Mesenchymal stem cell (in vitro differentiated cells and primary cell): ENCODE measurements at regions not wholly inside any gene's neighbourhood (a gene's known extent, or its start where the extent isn't known, plus 50 kb on each side); places are given as distances from the start of the nearest gene placed in this dataset.
"Not testable (repeated sequence)": the region's sequence is repeated elsewhere in the genome, so short reads cannot be mapped to it uniquely, and the experiment has no call there.

Experiments used
- DNase-seq: peaks from one replicate; pipeline ENCODE4 v3.0.0-alpha.2; 2013
- H2AFZ ChIP-seq: one replicate; pipeline ENCODE4 v1.6.1; 2013; ENCODE audit warnings: low read depth, mild to moderate bottlenecking, control low read depth, inconsistent platforms, low read length, moderate library complexity
- H2AK5ac ChIP-seq: 2 replicates; pipeline ENCODE4 v1.6.1; 2013; ENCODE audit warnings: low read length, moderate library complexity, mild to moderate bottlenecking, inconsistent platforms; ENCODE audit not compliant: severe bottlenecking
- H2BK120ac ChIP-seq: one replicate; pipeline ENCODE4 v1.6.1; 2013; ENCODE audit warnings: low read depth, mild to moderate bottlenecking, inconsistent platforms, low read length, moderate library complexity
- H2BK12ac ChIP-seq, 2 experiments: one replicate each; pipeline ENCODE4 v1.6.1; 2013; ENCODE audit warnings: inconsistent platforms in 2 of 2, low read length in 2 of 2, mild to moderate bottlenecking in 2 of 2, moderate library complexity in 2 of 2, control low read depth in 1 of 2
- H2BK15ac ChIP-seq: one replicate; pipeline ENCODE4 v1.6.1; 2013; ENCODE audit warnings: mild to moderate bottlenecking, low read depth, inconsistent platforms; ENCODE audit not compliant: poor library complexity, severe bottlenecking
- H2BK5ac ChIP-seq: 2 replicates; pipeline ENCODE4 v1.6.1; 2013; ENCODE audit warnings: low read depth, mild to moderate bottlenecking, low read length, control low read depth, inconsistent platforms; ENCODE audit not compliant: poor library complexity, severe bottlenecking
- H3K14ac ChIP-seq, 2 experiments: one replicate each; pipeline ENCODE4 v1.6.1; 2013; ENCODE audit warnings: inconsistent platforms in 2 of 2, low read length in 2 of 2, control low read depth in 1 of 2, mild to moderate bottlenecking in 1 of 2, moderate library complexity in 1 of 2
- H3K18ac ChIP-seq, 2 experiments: one replicate each; pipeline ENCODE4 v1.6.1; 2013; ENCODE audit warnings: inconsistent platforms in 2 of 2, low read length in 2 of 2, control low read depth in 1 of 2, low read depth in 1 of 2, mild to moderate bottlenecking in 1 of 2
- H3K23ac ChIP-seq, 2 experiments: one replicate each; pipeline ENCODE4 v1.6.1; 2013; ENCODE audit warnings: inconsistent platforms in 2 of 2, low read length in 2 of 2, mild to moderate bottlenecking in 2 of 2, moderate library complexity in 2 of 2, control low read depth in 1 of 2
- H3K27ac ChIP-seq: 2 replicates; pipeline ENCODE4 v1.5.1; 2013; ENCODE audit warnings: mild to moderate bottlenecking, moderate library complexity, low read length, control low read depth, inconsistent platforms; ENCODE audit not compliant: poor library complexity, severe bottlenecking
- H3K27me3 ChIP-seq, 2 experiments: 2 replicates each; pipeline versions ENCODE4 v1.6.1 to v1.7.0; 2013; ENCODE audit warnings: low read length in 2 of 2, mild to moderate bottlenecking in 2 of 2, moderate library complexity in 2 of 2, control low read depth in 1 of 2, inconsistent platforms in 1 of 2; ENCODE audit not compliant: control insufficient read depth in 1 of 2, insufficient read depth in 1 of 2
- H3K36me3 ChIP-seq, 2 experiments: 2 replicates each; pipeline versions ENCODE4 v1.6.1 to v1.7.0; 2013; ENCODE audit warnings: low read length in 2 of 2, control low read depth in 1 of 2, inconsistent platforms in 1 of 2, low read depth in 1 of 2, mild to moderate bottlenecking in 1 of 2; ENCODE audit not compliant: insufficient read depth in 2 of 2, control insufficient read depth in 1 of 2
- H3K4ac ChIP-seq, 2 experiments: one replicate each; pipeline ENCODE4 v1.6.1; 2013; ENCODE audit warnings: inconsistent platforms in 2 of 2, low read length in 2 of 2, mild to moderate bottlenecking in 2 of 2, moderate library complexity in 2 of 2, control low read depth in 1 of 2, low read depth in 1 of 2
- H3K4me1 ChIP-seq: 2 replicates; pipeline ENCODE4 v1.6.1; 2013; ENCODE audit warnings: low read depth, low read length, control low read depth; ENCODE audit not compliant: control insufficient read depth, insufficient read depth
- H3K4me2 ChIP-seq: 2 replicates; pipeline ENCODE4 v1.6.1; 2013; ENCODE audit warnings: low read length, mild to moderate bottlenecking, inconsistent platforms; ENCODE audit not compliant: poor library complexity, severe bottlenecking
- H3K4me3 ChIP-seq, 2 experiments: 2 replicates each; pipeline versions ENCODE4 v1.5.1 to v1.7.0; 2013; ENCODE audit warnings: low read length in 2 of 2, mild to moderate bottlenecking in 2 of 2, control low read depth in 1 of 2, low read depth in 1 of 2; ENCODE audit not compliant: insufficient read depth in 1 of 2
- H3K79me1 ChIP-seq: replicated peaks from 2 replicates; pipeline ENCODE4 v1.6.1; 2013; ENCODE audit warnings: mild to moderate bottlenecking, control low read depth, low read length, inconsistent platforms; ENCODE audit not compliant: poor library complexity, severe bottlenecking
- H3K9ac ChIP-seq: 2 replicates; pipeline ENCODE4 v1.7.0; 2013; ENCODE audit warnings: mild to moderate bottlenecking, low read length, moderate library complexity
- H3K9me3 ChIP-seq: 2 replicates; pipeline ENCODE4 v1.7.0; 2013; ENCODE audit warnings: mild to moderate bottlenecking, low read length; ENCODE audit not compliant: control insufficient read depth
- H4K8ac ChIP-seq: one replicate; pipeline ENCODE4 v1.6.1; 2013; ENCODE audit warnings: inconsistent platforms, mild to moderate bottlenecking, low read length, moderate library complexity
- H4K91ac ChIP-seq: one replicate; pipeline ENCODE4 v1.6.1; 2013; ENCODE audit warnings: mild to moderate bottlenecking, low read length, inconsistent platforms
- WGBS: methylation state at CpG from one replicate; pipeline ENCODE4 v1.1.7; 2013; ENCODE audit warnings: mixed read lengths; 5-methylcytosine and 5-hydroxymethylcytosine counted together

- H3K27ac ChIP-seq, H4K8ac ChIP-seq, H2AK5ac ChIP-seq, H3K4ac ChIP-seq, H3K14ac ChIP-seq, H3K18ac ChIP-seq, H3K9ac ChIP-seq, H4K91ac ChIP-seq, H3K36me3 ChIP-seq, H3K4me3 ChIP-seq, H3K4me1 ChIP-seq, H2BK120ac ChIP-seq, H3K4me2 ChIP-seq, H2BK5ac ChIP-seq, H2BK15ac ChIP-seq, H3K27me3 ChIP-seq, H3K9me3 ChIP-seq, H3K79me1 ChIP-seq, DNase-seq, H3K23ac ChIP-seq, H2AFZ ChIP-seq, H2BK12ac ChIP-seq: not testable (repeated sequence)
- WGBS, result no CpG with 5 or more reads among the region's 1 CpG
These were observed 802.0 kb upstream of the FAM174A start for GRCh38 chr5:99733146-99733545.

- H2BK12ac ChIP-seq, H3K9ac ChIP-seq, H3K27ac ChIP-seq, H3K4ac ChIP-seq, H3K4me2 ChIP-seq, H3K27me3 ChIP-seq, H3K4me1 ChIP-seq, H2BK5ac ChIP-seq, H3K79me1 ChIP-seq, H2BK15ac ChIP-seq, H3K36me3 ChIP-seq, H3K9me3 ChIP-seq, H3K14ac ChIP-seq, H3K18ac ChIP-seq, H2AK5ac ChIP-seq, H4K8ac ChIP-seq, H4K91ac ChIP-seq, H2AFZ ChIP-seq, H3K23ac ChIP-seq, DNase-seq, H3K4me3 ChIP-seq, H2BK120ac ChIP-seq: not testable (repeated sequence)
- WGBS, result no CpG with 5 or more reads among the region's 4 CpGs
These were observed 801.8 kb upstream of the CHD1 start for GRCh38 chr5:99730653-99731052.

- Histone ChIP-seq H2BK12ac (no peak overlapping the region), H3K23ac (no peak overlapping the region), H4K91ac (no peak overlapping the region), H3K27me3 (no peaks in the 10 kb centered on the region), H3K4ac (no peak overlapping the region), H3K79me1 (no peaks in the 10 kb centered on the region), H3K14ac (no peak overlapping the region), H3K27ac (no peak overlapping the region), H3K4me2 (no peak overlapping the region), H2BK120ac (no peak overlapping the region), H3K9me3 (peaks cover 5% of the 10 kb centered on the region), H2AFZ (no peak overlapping the region), H4K8ac (no peak overlapping the region), H2AK5ac (no peak overlapping the region), H3K4me1 (no peaks in the 10 kb centered on the region), H3K9ac (no peak overlapping the region), H2BK5ac (no peak overlapping the region), H3K36me3 (no peaks in the 10 kb centered on the region), H3K4me3 (no peak overlapping the region), H3K18ac (no peak overlapping the region), H2BK15ac (no peak overlapping the region)
- WGBS, result 79% methylated on average over 1 of the region's 2 CpGs
- DNase-seq, result no peak
These were observed 796.0 kb upstream of the CHD1 start for GRCh38 chr5:99724732-99725290.

- Histone ChIP-seq H3K14ac (no peak overlapping the region), H3K18ac (no peak overlapping the region), H3K4me1 (no peaks in the 10 kb centered on the region), H3K23ac (no peak overlapping the region), H3K9ac (no peak overlapping the region), H3K27ac (no peak overlapping the region), H3K36me3 (no peaks in the 10 kb centered on the region), H3K4me3 (no peak overlapping the region), H3K4ac (no peak overlapping the region), H3K9me3 (peaks cover 5% of the 10 kb centered on the region), H3K4me2 (no peak overlapping the region), H2AK5ac (no peak overlapping the region), H2BK120ac (no peak overlapping the region), H3K27me3 (no peaks in the 10 kb centered on the region), H2BK5ac (no peak overlapping the region), H2BK12ac (no peak overlapping the region), H4K8ac (no peak overlapping the region), H4K91ac (no peak overlapping the region), H2AFZ (no peak overlapping the region), H3K79me1 (no peaks in the 10 kb centered on the region), H2BK15ac (no peak overlapping the region)
- no peak for DNase-seq
These were observed 792.7 kb upstream of the CHD1 start for GRCh38 chr5:99721506-99721905.
